Activated naive CD4-positive, alpha-beta T cell treated with Interleukin-2 at 50 U/mL for 16 hours (primary cell): ENCODE measurements at regions not wholly inside any gene's neighbourhood (a gene's known extent, or its start where the extent isn't known, plus 50 kb on each side); places are given as distances from the start of the nearest gene placed in this dataset.

Experiments
- DNase-seq: peaks from one replicate; pipeline ENCODE4 v3.0.0-alpha.2; 2020

GRCh38 chr6:41474213-41474933 is 71.8 kb upstream of the FOXP4 start:
- DNase-seq = no peak

- no peak for DNase-seq
Measured at GRCh38 chr6:41475164-41475563, 71.0 kb upstream of the FOXP4 start.

GRCh38 chr6:41475737-41476357 is 70.3 kb upstream of the FOXP4 start:
- DNase-seq = no peak

DNA sequence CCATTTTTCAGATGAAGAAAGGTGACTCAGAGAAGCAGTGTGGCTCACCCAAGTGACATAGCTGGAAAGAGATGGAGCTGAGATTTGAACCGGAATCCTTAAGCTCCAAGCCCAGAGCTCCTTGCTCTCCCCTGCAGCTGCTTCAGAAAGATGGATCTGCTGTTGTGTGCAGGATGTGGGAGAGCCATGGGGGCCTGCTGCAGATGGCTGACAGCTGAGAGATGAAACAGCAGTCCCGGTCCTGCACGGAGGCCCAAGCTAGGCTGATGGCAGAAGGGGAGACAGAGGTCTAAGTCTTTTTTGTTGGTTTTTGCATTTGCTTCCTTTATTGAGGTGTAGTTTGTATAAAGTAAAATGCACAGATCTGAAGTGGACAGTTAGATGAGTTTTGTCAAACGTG is 69.8 kb upstream of the FOXP4 start:
- no peak for DNase-seq

DNA sequence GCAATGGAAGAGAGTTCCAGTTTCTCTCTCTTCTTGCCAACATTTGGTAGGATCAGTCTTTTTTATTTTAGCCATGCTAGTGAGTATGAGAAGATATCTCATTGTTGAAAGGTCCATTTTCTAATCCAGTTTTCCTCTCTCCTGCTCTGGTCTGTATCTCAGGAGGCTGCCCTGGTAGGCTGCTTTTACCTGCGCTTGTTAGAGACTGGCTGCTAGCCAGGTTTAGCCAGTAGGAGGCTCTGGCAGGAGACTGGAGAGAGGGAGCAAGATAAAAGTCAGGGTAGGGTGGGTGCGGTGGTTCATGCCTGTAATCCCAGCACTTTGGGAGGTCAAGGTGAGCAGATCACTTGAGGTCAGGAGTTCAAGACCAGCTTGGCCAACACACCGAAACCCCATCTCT is 68.6 kb upstream of the FOXP4 start:
- DNase-seq = no peak

DNA sequence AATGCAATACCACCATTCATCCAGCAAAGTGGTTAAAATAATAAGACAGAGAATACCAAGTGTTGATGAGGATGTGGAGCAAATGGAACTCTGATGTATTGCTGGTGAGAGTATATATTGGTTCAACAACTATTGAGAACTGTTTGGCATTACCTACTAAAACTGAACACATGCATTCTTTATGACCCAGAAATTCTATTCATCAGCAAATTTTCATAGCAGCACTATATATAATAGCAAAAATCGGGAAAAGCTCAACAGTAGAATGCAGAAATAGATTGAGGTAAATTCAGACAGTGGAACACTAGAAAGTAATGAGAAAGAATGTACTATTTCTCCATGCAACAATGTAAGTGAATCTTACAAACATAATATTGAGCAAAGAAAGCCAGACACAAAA is 62.2 kb upstream of the FOXP4 start:
- no peak for DNase-seq

DNA sequence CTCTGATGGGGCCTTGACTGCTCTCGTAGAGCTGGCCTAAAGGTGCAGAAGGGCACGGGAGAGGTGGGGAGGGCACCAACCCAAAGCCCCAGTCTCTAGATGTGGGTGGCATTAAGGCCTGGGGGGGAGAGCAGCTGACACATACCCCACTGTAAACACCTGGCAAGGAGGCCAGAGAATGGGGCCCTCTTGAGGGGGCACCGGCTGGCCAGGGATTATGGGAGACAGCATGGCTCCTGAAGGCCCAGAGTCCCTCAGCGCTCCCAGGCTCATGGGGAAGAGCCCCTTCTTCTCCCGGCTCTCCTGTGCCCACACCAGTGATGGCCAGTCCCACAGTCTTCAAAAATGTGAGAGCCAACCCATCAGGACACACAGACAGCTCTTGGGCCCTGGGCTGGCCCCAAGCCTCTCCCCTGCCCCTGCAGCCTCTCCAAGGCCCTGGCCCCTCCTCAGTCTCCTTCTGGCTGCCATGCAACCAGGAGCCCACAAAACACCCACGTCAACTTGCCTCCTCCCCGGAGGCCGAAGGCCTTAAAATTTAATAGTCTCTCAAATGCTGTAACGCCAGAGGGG is 58.2 kb upstream of the FOXP4 start:
- DNase-seq = no peak

- no peak for DNase-seq
Measured at GRCh38 chr6:41488433-41489119, 57.6 kb upstream of the FOXP4 start.

DNA sequence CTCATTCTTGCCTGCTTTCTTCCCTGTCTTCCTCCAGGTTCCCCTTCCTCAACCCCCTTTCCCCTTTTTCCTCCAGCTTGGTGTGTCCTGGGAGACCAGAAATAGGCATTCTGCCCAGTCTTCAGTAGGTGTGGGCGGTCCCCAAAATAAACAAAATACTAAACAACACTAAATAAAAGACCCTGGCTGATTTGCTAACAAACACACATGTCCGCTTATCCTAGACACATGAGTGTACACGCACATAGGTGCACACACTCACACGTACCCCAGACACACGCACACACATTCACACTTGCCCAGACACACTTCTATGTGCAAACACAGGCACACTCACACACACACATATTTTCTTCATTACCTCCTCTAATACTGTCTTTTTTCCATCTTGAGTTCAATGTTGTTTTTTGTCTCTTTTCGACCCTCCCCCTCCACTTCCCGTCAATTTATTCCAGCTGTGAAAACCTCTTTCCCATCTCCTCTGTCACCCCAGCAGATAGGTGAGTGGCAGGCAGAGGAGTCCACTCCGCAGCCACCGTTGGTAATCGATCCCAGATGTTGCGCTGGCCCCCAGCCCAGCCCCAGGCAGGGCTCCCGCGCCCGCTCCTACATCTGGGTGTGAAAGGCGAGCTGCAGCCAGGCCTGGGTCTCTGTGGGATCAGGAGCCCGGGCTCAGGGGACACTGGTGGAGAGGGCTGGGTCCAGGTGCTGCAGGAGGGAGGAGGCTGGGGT is 56.9 kb upstream of the FOXP4 start:
- DNase-seq = no peak

DNA sequence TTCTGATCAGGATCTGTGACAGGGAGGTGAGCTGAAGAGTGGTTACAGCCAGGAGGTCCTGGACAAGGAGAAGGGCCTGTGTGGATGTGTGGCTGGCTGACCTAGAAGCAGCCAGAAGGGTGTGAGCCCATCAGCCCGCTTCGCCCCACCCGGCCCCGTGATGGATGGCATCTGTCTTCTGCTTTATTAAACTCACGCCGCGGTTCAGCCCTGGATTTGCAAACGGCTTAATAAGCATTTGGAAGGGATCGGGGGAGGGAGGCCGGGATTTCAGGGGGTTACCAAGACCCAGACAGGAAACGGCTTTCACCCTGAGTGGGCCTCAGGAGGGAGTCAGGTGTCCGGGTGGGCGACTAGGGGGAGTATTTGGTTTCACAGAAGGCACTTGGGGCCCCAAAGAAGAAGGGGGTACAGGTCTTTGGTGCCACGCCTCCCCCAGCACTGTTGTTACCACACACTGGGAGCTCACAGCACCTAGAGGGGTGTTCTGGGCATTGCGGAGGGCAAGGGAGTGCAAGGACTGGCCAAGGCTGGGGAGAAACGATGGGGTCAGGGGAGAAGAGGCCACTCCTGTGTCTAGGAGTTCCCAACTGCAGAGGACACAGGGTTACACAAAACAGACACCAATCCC is 53.8 kb upstream of the FOXP4 start:
- no peak for DNase-seq

- DNase-seq = no peak
Measured at GRCh38 chr6:41494212-41495110, 51.7 kb upstream of the FOXP4 start.
